OCI-LY3 (cell line): ENCODE measurements at regions not wholly inside any gene's neighbourhood (a gene's known extent, or its start where the extent isn't known, plus 50 kb on each side); places are given as distances from the start of the nearest gene placed in this dataset.

Experiments used
- EZH2phosphoT487 ChIP-seq: fragments of 200-600 bp; shearing (Covaris generic); IDR thresholded peaks from 2 replicates; pipeline ENCODE4 v1.6.1; 2018; ENCODE audit warnings: antibody characterized with exemption, mixed run types, low read depth
- TF ChIP-seq, protein P1 (sequence below): fragments of 200-600, 300-600 bp; sonication (generic); IDR thresholded peaks from 2 replicates; pipeline ENCODE4 v1.5.1; 2014; ENCODE audit warnings: antibody characterized with exemption, low read length, low read depth

DNA sequence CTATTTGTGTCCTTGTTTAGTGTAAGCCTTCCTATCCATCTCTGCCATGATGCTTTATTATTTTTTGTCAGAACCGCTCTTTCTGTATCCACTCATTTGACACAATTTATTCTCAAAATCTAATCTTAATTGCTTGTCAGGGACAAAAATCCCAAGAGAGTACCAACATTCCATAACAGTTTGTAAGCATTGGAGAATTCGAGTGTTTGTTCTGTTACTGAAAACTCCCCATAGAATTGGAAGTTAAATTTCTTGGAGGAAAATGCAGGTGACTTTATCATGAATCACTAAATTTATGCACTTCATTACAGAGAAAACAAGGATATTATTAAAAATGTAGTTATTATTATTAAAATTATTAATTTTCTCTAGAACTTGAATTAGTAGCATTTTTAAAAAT lies 1986.1 kb downstream of the ARAP2 start:
- TF ChIP-seq, protein P1, sequence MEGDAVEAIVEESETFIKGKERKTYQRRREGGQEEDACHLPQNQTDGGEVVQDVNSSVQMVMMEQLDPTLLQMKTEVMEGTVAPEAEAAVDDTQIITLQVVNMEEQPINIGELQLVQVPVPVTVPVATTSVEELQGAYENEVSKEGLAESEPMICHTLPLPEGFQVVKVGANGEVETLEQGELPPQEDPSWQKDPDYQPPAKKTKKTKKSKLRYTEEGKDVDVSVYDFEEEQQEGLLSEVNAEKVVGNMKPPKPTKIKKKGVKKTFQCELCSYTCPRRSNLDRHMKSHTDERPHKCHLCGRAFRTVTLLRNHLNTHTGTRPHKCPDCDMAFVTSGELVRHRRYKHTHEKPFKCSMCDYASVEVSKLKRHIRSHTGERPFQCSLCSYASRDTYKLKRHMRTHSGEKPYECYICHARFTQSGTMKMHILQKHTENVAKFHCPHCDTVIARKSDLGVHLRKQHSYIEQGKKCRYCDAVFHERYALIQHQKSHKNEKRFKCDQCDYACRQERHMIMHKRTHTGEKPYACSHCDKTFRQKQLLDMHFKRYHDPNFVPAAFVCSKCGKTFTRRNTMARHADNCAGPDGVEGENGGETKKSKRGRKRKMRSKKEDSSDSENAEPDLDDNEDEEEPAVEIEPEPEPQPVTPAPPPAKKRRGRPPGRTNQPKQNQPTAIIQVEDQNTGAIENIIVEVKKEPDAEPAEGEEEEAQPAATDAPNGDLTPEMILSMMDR = no peak
- no peak for TF ChIP-seq EZH2phosphoT487
